ENCODE measurements at regions not wholly inside any gene's neighbourhood (a gene's known extent, or its start where the extent isn't known, plus 50 kb on each side); places are given as distances from the start of the nearest gene placed in this dataset.

DNA sequence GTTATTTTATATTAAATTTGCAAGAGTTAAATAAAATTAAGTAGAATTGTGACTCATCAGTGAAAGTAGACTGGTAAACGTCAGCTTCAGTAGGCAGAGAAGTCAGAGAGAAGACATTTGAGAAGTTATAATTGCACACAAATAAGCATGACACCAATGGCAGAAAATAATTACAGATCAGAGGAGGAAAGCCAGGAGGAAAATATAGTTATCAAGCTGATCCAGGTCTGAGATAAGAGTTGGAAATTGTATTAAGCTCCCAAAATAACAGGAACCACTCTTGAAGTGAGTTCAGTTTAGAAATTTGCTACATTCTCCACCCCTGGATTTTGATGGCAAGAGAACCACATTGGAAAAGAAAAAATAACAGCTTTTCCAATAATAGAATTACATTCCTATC lies 533.8 kb upstream of the CHORDC1 start:
- no peak overlapping the region for H3K4me3 ChIP-seq (ENCODE audit: low read depth in 2 of 2, low read length in 2 of 2)
- DNase-seq (ENCODE audit: low read depth, low spot score) (no peak), ATAC-seq (no peak)
- intact Hi-C loops (cut with micrococcal nuclease; ENCODE audit: unreplicated experiment) (no loop called here), in situ Hi-C loops (cut with HindIII; ENCODE audit: low pct_unique_long_range_greater_than_20kb, low sequenced_read_pairs) (no loop called here)
- H3K4me1 ChIP-seq (ENCODE audit: control insufficient read depth, insufficient read depth, low read length): no peaks in the 10 kb centered on the region
- no peak for TF ChIP-seq SIN3A (IDR thresholded peaks at IDR 0.05; ENCODE audit: borderline replicate concordance, insufficient read depth, low read depth, low read length)
- TF ChIP-seq, protein P1, sequence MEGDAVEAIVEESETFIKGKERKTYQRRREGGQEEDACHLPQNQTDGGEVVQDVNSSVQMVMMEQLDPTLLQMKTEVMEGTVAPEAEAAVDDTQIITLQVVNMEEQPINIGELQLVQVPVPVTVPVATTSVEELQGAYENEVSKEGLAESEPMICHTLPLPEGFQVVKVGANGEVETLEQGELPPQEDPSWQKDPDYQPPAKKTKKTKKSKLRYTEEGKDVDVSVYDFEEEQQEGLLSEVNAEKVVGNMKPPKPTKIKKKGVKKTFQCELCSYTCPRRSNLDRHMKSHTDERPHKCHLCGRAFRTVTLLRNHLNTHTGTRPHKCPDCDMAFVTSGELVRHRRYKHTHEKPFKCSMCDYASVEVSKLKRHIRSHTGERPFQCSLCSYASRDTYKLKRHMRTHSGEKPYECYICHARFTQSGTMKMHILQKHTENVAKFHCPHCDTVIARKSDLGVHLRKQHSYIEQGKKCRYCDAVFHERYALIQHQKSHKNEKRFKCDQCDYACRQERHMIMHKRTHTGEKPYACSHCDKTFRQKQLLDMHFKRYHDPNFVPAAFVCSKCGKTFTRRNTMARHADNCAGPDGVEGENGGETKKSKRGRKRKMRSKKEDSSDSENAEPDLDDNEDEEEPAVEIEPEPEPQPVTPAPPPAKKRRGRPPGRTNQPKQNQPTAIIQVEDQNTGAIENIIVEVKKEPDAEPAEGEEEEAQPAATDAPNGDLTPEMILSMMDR (IDR thresholded peaks at IDR 0.05): no peak
- no peak for TF ChIP-seq POLR2AphosphoS5 (IDR thresholded peaks at IDR 0.05; ENCODE audit: low read depth, low read length)
- no peak for TF ChIP-seq TCF7L2 (IDR thresholded peaks at IDR 0.05; ENCODE audit: low read depth, low read length)
- TF ChIP-seq, protein P2, sequence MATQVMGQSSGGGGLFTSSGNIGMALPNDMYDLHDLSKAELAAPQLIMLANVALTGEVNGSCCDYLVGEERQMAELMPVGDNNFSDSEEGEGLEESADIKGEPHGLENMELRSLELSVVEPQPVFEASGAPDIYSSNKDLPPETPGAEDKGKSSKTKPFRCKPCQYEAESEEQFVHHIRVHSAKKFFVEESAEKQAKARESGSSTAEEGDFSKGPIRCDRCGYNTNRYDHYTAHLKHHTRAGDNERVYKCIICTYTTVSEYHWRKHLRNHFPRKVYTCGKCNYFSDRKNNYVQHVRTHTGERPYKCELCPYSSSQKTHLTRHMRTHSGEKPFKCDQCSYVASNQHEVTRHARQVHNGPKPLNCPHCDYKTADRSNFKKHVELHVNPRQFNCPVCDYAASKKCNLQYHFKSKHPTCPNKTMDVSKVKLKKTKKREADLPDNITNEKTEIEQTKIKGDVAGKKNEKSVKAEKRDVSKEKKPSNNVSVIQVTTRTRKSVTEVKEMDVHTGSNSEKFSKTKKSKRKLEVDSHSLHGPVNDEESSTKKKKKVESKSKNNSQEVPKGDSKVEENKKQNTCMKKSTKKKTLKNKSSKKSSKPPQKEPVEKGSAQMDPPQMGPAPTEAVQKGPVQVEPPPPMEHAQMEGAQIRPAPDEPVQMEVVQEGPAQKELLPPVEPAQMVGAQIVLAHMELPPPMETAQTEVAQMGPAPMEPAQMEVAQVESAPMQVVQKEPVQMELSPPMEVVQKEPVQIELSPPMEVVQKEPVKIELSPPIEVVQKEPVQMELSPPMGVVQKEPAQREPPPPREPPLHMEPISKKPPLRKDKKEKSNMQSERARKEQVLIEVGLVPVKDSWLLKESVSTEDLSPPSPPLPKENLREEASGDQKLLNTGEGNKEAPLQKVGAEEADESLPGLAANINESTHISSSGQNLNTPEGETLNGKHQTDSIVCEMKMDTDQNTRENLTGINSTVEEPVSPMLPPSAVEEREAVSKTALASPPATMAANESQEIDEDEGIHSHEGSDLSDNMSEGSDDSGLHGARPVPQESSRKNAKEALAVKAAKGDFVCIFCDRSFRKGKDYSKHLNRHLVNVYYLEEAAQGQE (IDR thresholded peaks at IDR 0.05; ENCODE audit: insufficient read depth in 1 of 2, low read depth in 2 of 2, low read length in 1 of 2): no peak
- H3K27me3 ChIP-seq (ENCODE audit: control insufficient read depth, insufficient read depth, low read length): no peaks in the 10 kb centered on the region
- ChIA-PET CTCF (no interaction called here), POLR2A (no interaction called here)
- BruUV-seq (replicated peaks): no TSS peak
- no peaks in the 10 kb centered on the region; the same call in 1 of the 2 replicates for H3K9me3 ChIP-seq (ENCODE audit: control insufficient read depth, insufficient read depth, low read depth, low read length)
- no peak overlapping the region for H3K27ac ChIP-seq (ENCODE audit: low read length)
- no peaks in the 10 kb centered on the region for H3K36me3 ChIP-seq (ENCODE audit: control insufficient read depth, insufficient read depth, low read length)

DNA sequence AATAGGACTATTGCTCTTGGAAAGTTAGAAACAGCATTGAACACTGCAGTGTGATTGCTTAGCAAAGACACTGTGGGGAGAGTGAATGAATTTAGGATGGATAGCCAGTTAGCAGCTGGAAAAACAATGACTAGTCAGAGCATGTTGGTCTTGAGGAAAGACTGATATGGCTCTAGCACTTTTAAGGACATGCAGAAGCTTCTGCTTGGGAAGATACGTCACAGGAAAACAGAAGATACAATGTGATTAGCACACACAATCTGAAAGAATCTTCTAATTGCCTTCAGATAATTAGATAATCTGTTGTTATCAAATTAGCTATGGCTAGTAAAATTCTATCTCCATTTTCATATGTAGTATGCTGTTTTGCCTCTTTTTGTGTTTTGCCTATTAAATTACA lies 530.7 kb upstream of the CHORDC1 start:
- POLR2A ChIA-PET: no interaction called here
- no peaks in the 10 kb centered on the region for H3K36me3 ChIP-seq (ENCODE audit: control insufficient read depth, insufficient read depth, low read length)
- intact Hi-C loops (cut with micrococcal nuclease; ENCODE audit: unreplicated experiment): loop anchor here (5.0 kb wide), 1 partner anchor 49 kb away; no protein-coding TSS in a partner anchor
- DNase-seq (ENCODE audit: low read depth, low spot score) (no peak), ATAC-seq (no peak)
- TF ChIP-seq POLR2AphosphoS5 (IDR thresholded peaks at IDR 0.05; ENCODE audit: low read depth, low read length) (no peak), SIN3A (IDR thresholded peaks at IDR 0.05; ENCODE audit: borderline replicate concordance, insufficient read depth, low read depth, low read length) (no peak), TCF7L2 (IDR thresholded peaks at IDR 0.05; ENCODE audit: low read depth, low read length) (no peak)
- TF ChIP-seq, protein P1 (IDR thresholded peaks at IDR 0.05): no peak
- TF ChIP-seq, protein P2 (IDR thresholded peaks at IDR 0.05; ENCODE audit: insufficient read depth in 1 of 2, low read depth in 2 of 2, low read length in 1 of 2): no peak
- H3K9me3 ChIP-seq (ENCODE audit: control insufficient read depth, insufficient read depth, low read depth, low read length): no peaks in the 10 kb centered on the region; the same call in 1 of the 2 replicates
- no peaks in the 10 kb centered on the region for H3K27me3 ChIP-seq (ENCODE audit: control insufficient read depth, insufficient read depth, low read length)
- H3K27ac ChIP-seq (ENCODE audit: low read length): no peak overlapping the region
- H3K4me3 ChIP-seq (ENCODE audit: low read depth in 2 of 2, low read length in 2 of 2): no peak overlapping the region
- CTCF ChIA-PET: no interaction called here
- BruUV-seq (replicated peaks): no TSS peak
- no peaks in the 10 kb centered on the region for H3K4me1 ChIP-seq (ENCODE audit: control insufficient read depth, insufficient read depth, low read length)
- in situ Hi-C loops (cut with HindIII; ENCODE audit: low pct_unique_long_range_greater_than_20kb, low sequenced_read_pairs): no loop called here
